Natural killer cell treated with Interleukin-12 subunit alpha and Interleukin-12 subunit beta and Interleukin-15 and Interleukin-18, amount 100 ng/mL, for 72 hours (primary cell): ENCODE measurements at regions not wholly inside any gene's neighbourhood (a gene's known extent, or its start where the extent isn't known, plus 50 kb on each side); places are given as distances from the start of the nearest gene placed in this dataset.
"Not testable (repeated sequence)": the region's sequence is repeated elsewhere in the genome, so short reads cannot be mapped to it uniquely, and the experiment has no call there.

Experiments used
- ATAC-seq, 2 donors: fragments of 150-1000 bp; cut with Tn5 transposase in 1 of 2; sonication (Bioruptor Pico), chemical (Tn5 transposase) in 1 of 2; 2 replicates each; pipeline ENCODE4 v1.10.0; 2021
- DNase-seq: peaks from one replicate; pipeline ENCODE4 v3.0.0; 2022; ENCODE audit warnings: low spot score
- H3K27ac Mint-ChIP-seq, 2 donors: 1 replicate in 1 of 2; 2 replicates in 1 of 2; pipeline ENCODE4 v1.8.0; 2022; ENCODE audit warnings: mixed read lengths in 2 of 2, mild to moderate bottlenecking in 1 of 2, moderate library complexity in 1 of 2
- H3K27me3 Mint-ChIP-seq, 2 donors: 1 replicate in 1 of 2; 2 replicates in 1 of 2; pipeline ENCODE4 v1.8.0; 2022; ENCODE audit warnings: mixed read lengths in 2 of 2
- H3K36me3 Mint-ChIP-seq: one replicate; pipeline ENCODE4 v1.8.0; 2022; ENCODE audit warnings: mixed read lengths
- H3K4me1 Mint-ChIP-seq, 2 donors: 1 replicate in 1 of 2; 2 replicates in 1 of 2; pipeline ENCODE4 v1.8.0; 2022; ENCODE audit warnings: low read depth in 2 of 2, mixed read lengths in 2 of 2, mild to moderate bottlenecking in 1 of 2
- H3K4me3 Mint-ChIP-seq: one replicate; pipeline ENCODE4 v1.8.0; 2022; ENCODE audit warnings: mixed read lengths
- H3K9me3 Mint-ChIP-seq: 2 replicates; pipeline ENCODE4 v1.8.0; 2022; ENCODE audit warnings: mixed read lengths

GRCh38 chr13:50744116-50744660 lies 99.3 kb downstream of the DLEU7 start:
- Mint-ChIP-seq H3K27me3 (peaks cover 2 to 18% of the 10 kb centered on the region in 2 donors), H3K4me1 (peaks cover 7 to 10% of the 10 kb centered on the region in 2 donors), H3K27ac (no peak overlapping the region), H3K36me3 (no peaks in the 10 kb centered on the region), H3K9me3 (no peaks in the 10 kb centered on the region), H3K4me3 (no peak overlapping the region)
- ATAC-seq: no peak
- no peak for DNase-seq

GRCh38 chr13:50745542-50746115 lies 97.9 kb downstream of the DLEU7 start:
- Mint-ChIP-seq H3K36me3 (no peaks in the 10 kb centered on the region), H3K27me3 (peaks cover 0 to 27% of the 10 kb centered on the region in 2 donors), H3K9me3 (no peaks in the 10 kb centered on the region), H3K4me1 (peaks cover 7 to 10% of the 10 kb centered on the region in 2 donors), H3K27ac (no peak overlapping the region), H3K4me3 (no peak overlapping the region)
- DNase-seq (no peak), ATAC-seq (no peak)

GRCh38 chr13:50747737-50748350 lies 95.6 kb downstream of the DLEU7 start:
- Mint-ChIP-seq H3K4me3 (no peak overlapping the region), H3K9me3 (no peaks in the 10 kb centered on the region), H3K36me3 (no peaks in the 10 kb centered on the region), H3K27ac (no peak overlapping the region), H3K4me1 (peaks cover 4 to 6% of the 10 kb centered on the region in 2 donors), H3K27me3 (peaks cover 8 to 28% of the 10 kb centered on the region in 2 donors)
- no peak for DNase-seq
- no peak for ATAC-seq

GRCh38 chr13:50753221-50753620 lies 90.3 kb downstream of the DLEU7 start:
- H3K27ac Mint-ChIP-seq, ATAC-seq, H3K4me3 Mint-ChIP-seq, H3K4me1 Mint-ChIP-seq, DNase-seq, H3K9me3 Mint-ChIP-seq, H3K36me3 Mint-ChIP-seq: not testable (repeated sequence)
- peaks cover 26 to 34% of the 10 kb centered on the region in 2 donors for H3K27me3 Mint-ChIP-seq

GRCh38 chr13:50755862-50756685 lies 87.4 kb downstream of the DLEU7 start:
- H3K4me1 Mint-ChIP-seq, DNase-seq, H3K27ac Mint-ChIP-seq, ATAC-seq, H3K36me3 Mint-ChIP-seq, H3K9me3 Mint-ChIP-seq, H3K4me3 Mint-ChIP-seq: not testable (repeated sequence)
- peaks cover 20 to 38% of the 10 kb centered on the region in 2 donors for H3K27me3 Mint-ChIP-seq

- Mint-ChIP-seq H3K9me3 (no peaks in the 10 kb centered on the region), H3K4me1 (peaks cover 4% of the 10 kb centered on the region in 2 donors), H3K36me3 (peaks cover 4% of the 10 kb centered on the region), H3K27ac (no peak overlapping the region), H3K4me3 (no peak overlapping the region), H3K27me3 (peaks cover 17 to 34% of the 10 kb centered on the region in 2 donors)
- ATAC-seq: no peak
- no peak for DNase-seq
Measured at GRCh38 chr13:50757008-50757407, 86.5 kb downstream of the DLEU7 start.

- Mint-ChIP-seq H3K9me3 (no peaks in the 10 kb centered on the region), H3K4me1 (peaks cover 4% of the 10 kb centered on the region in 2 donors), H3K27ac (no peak overlapping the region), H3K36me3 (peaks cover 4% of the 10 kb centered on the region), H3K4me3 (no peak overlapping the region), H3K27me3 (peaks cover 22 to 33% of the 10 kb centered on the region in 2 donors)
- DNase-seq: no peak
- ATAC-seq: no peak
Measured at GRCh38 chr13:50758796-50759195, 84.7 kb downstream of the DLEU7 start.

- peaks cover 16 to 28% of the 10 kb centered on the region in 2 donors for H3K27me3 Mint-ChIP-seq
- no peaks in the 10 kb centered on the region for H3K9me3 Mint-ChIP-seq
- ATAC-seq (peak in 1 of 2 donors; percentile 77), DNase-seq (no peak)
- peak overlapping the region in 1 of 2 donors; percentile 36 for H3K27ac Mint-ChIP-seq
- H3K36me3 Mint-ChIP-seq: peaks cover 4% of the 10 kb centered on the region
- H3K4me1 Mint-ChIP-seq: peaks cover 4% of the 10 kb centered on the region in 2 donors
- H3K4me3 Mint-ChIP-seq: no peak overlapping the region
Measured at GRCh38 chr13:50760751-50761150, 82.7 kb downstream of the DLEU7 start.

- H3K4me1 Mint-ChIP-seq: peaks cover 4% of the 10 kb centered on the region in 2 donors
- peaks cover 13 to 25% of the 10 kb centered on the region in 2 donors for H3K27me3 Mint-ChIP-seq
- H3K36me3 Mint-ChIP-seq: peaks cover 4% of the 10 kb centered on the region
- H3K9me3 Mint-ChIP-seq: no peaks in the 10 kb centered on the region
- ATAC-seq: no peak
- peak overlapping the region in 1 of 2 donors; percentile 36 for H3K27ac Mint-ChIP-seq
- no peak for DNase-seq
- no peak overlapping the region for H3K4me3 Mint-ChIP-seq
Measured at GRCh38 chr13:50761406-50761805, 82.1 kb downstream of the DLEU7 start.

- Mint-ChIP-seq H3K4me1 (peaks cover 0 to 4% of the 10 kb centered on the region in 2 donors), H3K4me3 (no peak overlapping the region), H3K27ac (no peak overlapping the region), H3K9me3 (no peaks in the 10 kb centered on the region), H3K36me3 (no peaks in the 10 kb centered on the region), H3K27me3 (peaks cover 7 to 26% of the 10 kb centered on the region in 2 donors)
- ATAC-seq: no peak
- no peak for DNase-seq
Measured at GRCh38 chr13:50762969-50763567, 80.4 kb downstream of the DLEU7 start.

GRCh38 chr13:50766013-50766412 lies 77.5 kb downstream of the DLEU7 start:
- H3K27me3 Mint-ChIP-seq: peaks cover 7 to 30% of the 10 kb centered on the region in 2 donors
- no peaks in the 10 kb centered on the region for H3K36me3 Mint-ChIP-seq
- DNase-seq (no peak), ATAC-seq (no peak)
- no peak overlapping the region for H3K4me3 Mint-ChIP-seq
- H3K4me1 Mint-ChIP-seq: peaks cover 0 to 1% of the 10 kb centered on the region in 2 donors
- H3K9me3 Mint-ChIP-seq: no peaks in the 10 kb centered on the region
- H3K27ac Mint-ChIP-seq: no peak overlapping the region

- Mint-ChIP-seq H3K9me3 (no peaks in the 10 kb centered on the region), H3K27ac (no peak overlapping the region), H3K4me3 (no peak overlapping the region), H3K27me3 (peaks cover 9 to 33% of the 10 kb centered on the region in 2 donors), H3K36me3 (no peaks in the 10 kb centered on the region), H3K4me1 (no peaks in the 10 kb centered on the region)
- ATAC-seq (no peak), DNase-seq (no peak)
Measured at GRCh38 chr13:50766695-50767094, 76.8 kb downstream of the DLEU7 start.

- H3K27ac Mint-ChIP-seq, H3K4me3 Mint-ChIP-seq, DNase-seq, H3K4me1 Mint-ChIP-seq, ATAC-seq, H3K9me3 Mint-ChIP-seq: not testable (repeated sequence)
- Mint-ChIP-seq H3K27me3 (peaks cover 29 to 53% of the 10 kb centered on the region in 2 donors), H3K36me3 (peaks cover 20% of the 10 kb centered on the region)
Measured at GRCh38 chr13:50772881-50773280, 70.6 kb downstream of the DLEU7 start.
